ENCODE measurements at regions not wholly inside any gene's neighbourhood (a gene's known extent, or its start where the extent isn't known, plus 50 kb on each side); places are given as distances from the start of the nearest gene placed in this dataset.

DNA sequence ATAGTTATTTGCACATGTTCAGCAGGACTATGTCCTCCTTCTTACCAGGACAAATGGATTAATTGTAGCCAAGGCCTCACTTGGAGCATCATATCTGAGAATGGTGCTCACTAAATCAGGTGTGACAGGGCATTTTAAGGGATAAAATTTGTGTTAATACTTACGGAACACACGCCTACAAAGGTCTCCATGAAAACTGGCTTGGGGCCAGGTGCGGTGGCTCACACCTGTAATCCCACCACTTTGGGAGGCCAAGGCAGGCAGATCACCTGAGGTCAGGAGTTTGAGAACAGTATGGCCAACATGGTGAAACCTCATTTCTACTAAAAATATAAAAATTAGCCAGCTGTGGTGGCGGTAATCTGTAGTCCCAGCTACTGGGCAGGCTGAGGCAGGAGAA, 75.1 kb upstream of the CAPZB start:
- no peak for TF ChIP-seq EZH2 (IDR thresholded peaks at IDR 0.05; ENCODE audit: borderline replicate concordance, low read depth, low read length, poor library complexity, severe bottlenecking)
- TF ChIP-seq, protein P1, sequence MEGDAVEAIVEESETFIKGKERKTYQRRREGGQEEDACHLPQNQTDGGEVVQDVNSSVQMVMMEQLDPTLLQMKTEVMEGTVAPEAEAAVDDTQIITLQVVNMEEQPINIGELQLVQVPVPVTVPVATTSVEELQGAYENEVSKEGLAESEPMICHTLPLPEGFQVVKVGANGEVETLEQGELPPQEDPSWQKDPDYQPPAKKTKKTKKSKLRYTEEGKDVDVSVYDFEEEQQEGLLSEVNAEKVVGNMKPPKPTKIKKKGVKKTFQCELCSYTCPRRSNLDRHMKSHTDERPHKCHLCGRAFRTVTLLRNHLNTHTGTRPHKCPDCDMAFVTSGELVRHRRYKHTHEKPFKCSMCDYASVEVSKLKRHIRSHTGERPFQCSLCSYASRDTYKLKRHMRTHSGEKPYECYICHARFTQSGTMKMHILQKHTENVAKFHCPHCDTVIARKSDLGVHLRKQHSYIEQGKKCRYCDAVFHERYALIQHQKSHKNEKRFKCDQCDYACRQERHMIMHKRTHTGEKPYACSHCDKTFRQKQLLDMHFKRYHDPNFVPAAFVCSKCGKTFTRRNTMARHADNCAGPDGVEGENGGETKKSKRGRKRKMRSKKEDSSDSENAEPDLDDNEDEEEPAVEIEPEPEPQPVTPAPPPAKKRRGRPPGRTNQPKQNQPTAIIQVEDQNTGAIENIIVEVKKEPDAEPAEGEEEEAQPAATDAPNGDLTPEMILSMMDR (conservative IDR thresholded peaks at IDR 0.05; ENCODE audit: low read depth, low read length): no peak
